ENCODE measurements at regions not wholly inside any gene's neighbourhood (a gene's known extent, or its start where the extent isn't known, plus 50 kb on each side); places are given as distances from the start of the nearest gene placed in this dataset.
A peak's percentile ranks its signal among the peaks of the same experiment; 100 is the strongest.

GRCh38 chr4:162931286-162931685 lies 235.4 kb downstream of the NAF1 start:
- no peak overlapping the region for H3K4ac ChIP-seq (replicated peaks; ENCODE audit: insufficient read length, low read depth, low read length)
- FAIRE-seq (no peak), DNase-seq (ENCODE audit: low read depth in 1 of 2, low spot score in 2 of 2) (no peak)
- H2BK20ac ChIP-seq (ENCODE audit: low read length) = no peak overlapping the region
- no peak overlapping the region for H2AK5ac ChIP-seq (ENCODE audit: low read depth, low read length)
- no peaks in the 10 kb centered on the region for H3K36me3 ChIP-seq (ENCODE audit: control insufficient read depth in 2 of 4, insufficient read depth in 4 of 4, low read length in 3 of 4)
- no peaks in the 10 kb centered on the region for H3K9me3 ChIP-seq (ENCODE audit: insufficient read depth in 2 of 2, low read depth in 1 of 2, low read length in 1 of 2)
- H3K79me1 ChIP-seq (ENCODE audit: low read depth, low read length) = no peaks in the 10 kb centered on the region
- no peaks in the 10 kb centered on the region for H4K20me1 ChIP-seq (replicated peaks in 1 of 2; ENCODE audit: control insufficient read depth in 1 of 2, insufficient read depth in 2 of 2, low read length in 2 of 2)
- no peaks in the 10 kb centered on the region for H3K23me2 ChIP-seq (ENCODE audit: low read depth, low read length)
- H2BK12ac ChIP-seq (ENCODE audit: low read depth, low read length) = no peak overlapping the region
- 86% methylated on average over 4 of the region's 4 CpGs; no CpG with 5 or more reads in 1 of the 2 experiments for WGBS, 2 experiments (ENCODE audit: extremely low coverage in 1 of 2, insufficient coverage in 1 of 2, insufficient read length in 1 of 2, insufficient replicate concordance in 2 of 2, low coverage in 1 of 2, low lambda C conversion rate in 2 of 2, missing lambda C conversion rate in 1 of 2)
- no peaks in the 10 kb centered on the region for H3K27me3 ChIP-seq (replicated peaks in 1 of 4; ENCODE audit: control insufficient read depth in 3 of 4, extremely low read depth in 1 of 4, insufficient read depth in 3 of 4, low read length in 3 of 4)
- H4K91ac ChIP-seq (replicated peaks; ENCODE audit: insufficient read length, low read length) = no peak overlapping the region
- no peak overlapping the region for H2BK120ac ChIP-seq (replicated peaks; ENCODE audit: low read depth, low read length)
- H4K8ac ChIP-seq (ENCODE audit: extremely low read depth, insufficient read depth, low read length) = no peak overlapping the region
- H3K9ac ChIP-seq (replicated peaks in 1 of 4; ENCODE audit: extremely low read depth in 1 of 4, low read depth in 3 of 4, low read length in 3 of 4) = no peak overlapping the region
- no peak overlapping the region for H3K18ac ChIP-seq (ENCODE audit: extremely low read depth, low read length)
- no peak overlapping the region for H2BK15ac ChIP-seq (ENCODE audit: low read length)
- no peak overlapping the region for H2BK5ac ChIP-seq (ENCODE audit: low read depth, low read length)
- no peak overlapping the region for H3K4me2 ChIP-seq (ENCODE audit: insufficient read depth in 1 of 2, low read depth in 2 of 2, low read length in 2 of 2)
- ChIA-PET CTCF (ENCODE audit: partially characterized antibody) (interaction anchor here (0.6 kb wide), 1 partner anchor 167 kb away, joined by 3 read pairs; no protein-coding TSS in a partner anchor), POLR2A (ENCODE audit: partially characterized antibody) (no interaction called here)
- H3K4me1 ChIP-seq (replicated peaks in 1 of 4; ENCODE audit: control insufficient read depth in 3 of 4, insufficient read depth in 4 of 4, low read length in 3 of 4) = peaks cover 0 to 4% (median 0%) of the 10 kb centered on the region in 4 experiments; a peak in 1 of 7 replicates
- no peak overlapping the region for H3K56ac ChIP-seq (replicated peaks; ENCODE audit: insufficient read length, low read depth, low read length)
- no peak overlapping the region for H3K14ac ChIP-seq (ENCODE audit: insufficient read length)
- no peak overlapping the region for H3K27ac ChIP-seq (ENCODE audit: low read depth, low read length)
- H3K23ac ChIP-seq (ENCODE audit: insufficient read length) = no peak overlapping the region
- no peak overlapping the region for H4K5ac ChIP-seq (ENCODE audit: insufficient read length, low read depth, low read length)
- no peak overlapping the region for H3K4me3 ChIP-seq (ENCODE audit: extremely low read depth in 1 of 4, insufficient read depth in 2 of 4, low read depth in 3 of 4, low read length in 4 of 4)
- peak overlapping the region; percentile 60 for H2AFZ ChIP-seq (ENCODE audit: low read length)
- H3K79me2 ChIP-seq (ENCODE audit: control insufficient read depth in 1 of 2, insufficient read depth in 2 of 2, low read length in 2 of 2) = no peaks in the 10 kb centered on the region
- no peak for TF ChIP-seq CHD2 (IDR thresholded peaks at IDR 0.05; ENCODE audit: low read length)
- no peak for TF ChIP-seq JUND (IDR thresholded peaks at IDR 0.05; ENCODE audit: low read length)
- TF ChIP-seq GABPA (IDR thresholded peaks at IDR 0.05; ENCODE audit: borderline replicate concordance, insufficient read depth, low read length) = no peak
- no peak for TF ChIP-seq POLR2A (IDR thresholded peaks at IDR 0.05; ENCODE audit: control extremely low read depth in 1 of 2, low read depth in 2 of 2, low read length in 2 of 2)
- TF ChIP-seq KDM1A (IDR thresholded peaks at IDR 0.05; ENCODE audit: borderline replicate concordance, low read length) = no peak
- no peak for TF ChIP-seq TEAD4 (IDR thresholded peaks at IDR 0.05; ENCODE audit: low read depth, low read length)
- TF ChIP-seq GTF2F1 (IDR thresholded peaks at IDR 0.05; ENCODE audit: borderline replicate concordance, low read depth, low read length) = no peak
- no peak for TF ChIP-seq CBX5 (IDR thresholded peaks at IDR 0.05; ENCODE audit: low read depth, low read length)
- no peak for TF ChIP-seq EZH2 (IDR thresholded peaks at IDR 0.05; ENCODE audit: low read depth, low read length, severe bottlenecking)
- no peak for TF ChIP-seq EGR1 (IDR thresholded peaks at IDR 0.05; ENCODE audit: borderline replicate concordance, low read depth, low read length)
- no peak for TF ChIP-seq POU5F1 (IDR thresholded peaks at IDR 0.05; ENCODE audit: low read depth, low read length)
- TF ChIP-seq CBX8 (IDR thresholded peaks at IDR 0.05; ENCODE audit: borderline replicate concordance, low read depth, low read length) = no peak
- TF ChIP-seq MAFK (IDR thresholded peaks at IDR 0.05; ENCODE audit: low read depth, low read length) = no peak
- no peak for TF ChIP-seq TCF12 (IDR thresholded peaks at IDR 0.05; ENCODE audit: low read depth, low read length)
- no peak for TF ChIP-seq MAX (IDR thresholded peaks at IDR 0.05)
- TF ChIP-seq KDM5A (IDR thresholded peaks at IDR 0.05; ENCODE audit: low read length) = no peak
- no peak for TF ChIP-seq TBP (IDR thresholded peaks at IDR 0.05; ENCODE audit: low read depth, low read length)

Data from H1 (cell line).